T-cell (primary cell): ENCODE measurements at regions not wholly inside any gene's neighbourhood (a gene's known extent, or its start where the extent isn't known, plus 50 kb on each side); places are given as distances from the start of the nearest gene placed in this dataset.

ENCODE experiments used
- ATAC-seq, 4 experiments: fragments of 200-7000 bp in 3 of 4; fragments of 150-1000 bp in 1 of 4; cut with Tn5 transposase; replicated peaks in 1 of 4; 1 replicate in 3 of 4; 2 replicates in 1 of 4; pipeline ENCODE4 v1.10.0; 2021; ENCODE audit warnings: moderate library complexity in 3 of 4, mild to moderate bottlenecking in 2 of 4, moderate number of reproducible peaks in 1 of 4
- CTCF ChIA-PET, 2 donors: fragments of 300-600 bp; sonication (Branson Sonifier 250); formaldehyde crosslinking; loops; one replicate each; lab custom pipeline; 2022; ENCODE audit warnings: antibody characterized with exemption in 2 of 2; lab: Charles Lee
- POLR2A ChIA-PET, 2 donors: fragments of 300-600 bp; sonication (Branson Sonifier 250); formaldehyde crosslinking; loops; one replicate each; lab custom pipeline; 2022; ENCODE audit warnings: antibody characterized with exemption in 2 of 2; lab: Charles Lee
- DNase-seq, 35 experiments: peaks; one replicate each; pipeline versions ENCODE4 v3.0.0 to v3.0.0-alpha.2; 2013 to 2023
- H3K27ac ChIP-seq: one replicate; pipeline ENCODE4 v1.5.1; 2013; ENCODE audit warnings: low read length
- H3K27me3 ChIP-seq, 2 experiments: replicated peaks in 1 of 2; 1 replicate in 1 of 2; 2 replicates in 1 of 2; pipeline versions ENCODE4 v1.6.1 to v1.7.0; 2013; ENCODE audit warnings: low read length in 1 of 2, mixed read lengths in 1 of 2; ENCODE audit not compliant: control insufficient read depth in 2 of 2, insufficient read depth in 2 of 2; ENCODE audit errors: extremely low read depth in 1 of 2
- H3K36me3 ChIP-seq, 2 donors: 1 replicate in 1 of 2; 2 replicates in 1 of 2; pipeline versions ENCODE4 v1.6.1 to v1.7.0; 2013; ENCODE audit warnings: low read length in 1 of 2; ENCODE audit not compliant: control insufficient read depth in 2 of 2, insufficient read depth in 1 of 2; ENCODE audit errors: extremely low read depth in 1 of 2
- H3K4me1 ChIP-seq, 2 experiments: 1 replicate in 1 of 2; 2 replicates in 1 of 2; pipeline versions ENCODE4 v1.6.1 to v1.7.0; 2013; ENCODE audit warnings: low read length in 2 of 2, mixed read lengths in 1 of 2; ENCODE audit not compliant: insufficient read depth in 2 of 2, control insufficient read depth in 1 of 2; ENCODE audit errors: extremely low read depth in 1 of 2
- H3K4me3 ChIP-seq, 2 donors: 1 replicate in 1 of 2; 2 replicates in 1 of 2; pipeline versions ENCODE4 v1.5.1 to v1.7.0; 2013; ENCODE audit warnings: mild to moderate bottlenecking in 2 of 2, low read length in 1 of 2, moderate library complexity in 1 of 2; ENCODE audit not compliant: control insufficient read depth in 1 of 2; ENCODE audit errors: extremely low read depth in 1 of 2
- H3K9me3 ChIP-seq: 2 replicates; pipeline ENCODE4 v1.7.0; 2013
- H3K27ac Mint-ChIP-seq, 2 donors: one replicate each; pipeline ENCODE4 v1.8.0; 2020 to 2021; ENCODE audit warnings: mild to moderate bottlenecking in 2 of 2, mixed read lengths in 2 of 2
- H3K27me3 Mint-ChIP-seq, 2 donors: one replicate each; pipeline ENCODE4 v1.8.0; 2021 to 2022; ENCODE audit warnings: mixed read lengths in 2 of 2
- H3K36me3 Mint-ChIP-seq: one replicate; pipeline ENCODE4 v1.8.0; 2021; ENCODE audit warnings: mixed read lengths
- H3K4me1 Mint-ChIP-seq, 3 donors: one replicate each; pipeline ENCODE4 v1.8.0; 2020 to 2022; ENCODE audit warnings: mixed read lengths in 3 of 3, mild to moderate bottlenecking in 1 of 3
- H3K4me3 Mint-ChIP-seq, 3 donors: one replicate each; pipeline ENCODE4 v1.8.0; 2020 to 2022; ENCODE audit warnings: mild to moderate bottlenecking in 3 of 3, mixed read lengths in 3 of 3, moderate library complexity in 3 of 3
- H3K9me3 Mint-ChIP-seq, 3 donors: one replicate each; pipeline ENCODE4 v1.8.0; 2020 to 2022; ENCODE audit warnings: mixed read lengths in 3 of 3
- WGBS: methylation state at CpG from one replicate; pipeline ENCODE4 v1.1.5; 2013; ENCODE audit warnings: missing lambda C conversion rate; ENCODE audit not compliant: insufficient coverage; 5-methylcytosine and 5-hydroxymethylcytosine counted together

DNA sequence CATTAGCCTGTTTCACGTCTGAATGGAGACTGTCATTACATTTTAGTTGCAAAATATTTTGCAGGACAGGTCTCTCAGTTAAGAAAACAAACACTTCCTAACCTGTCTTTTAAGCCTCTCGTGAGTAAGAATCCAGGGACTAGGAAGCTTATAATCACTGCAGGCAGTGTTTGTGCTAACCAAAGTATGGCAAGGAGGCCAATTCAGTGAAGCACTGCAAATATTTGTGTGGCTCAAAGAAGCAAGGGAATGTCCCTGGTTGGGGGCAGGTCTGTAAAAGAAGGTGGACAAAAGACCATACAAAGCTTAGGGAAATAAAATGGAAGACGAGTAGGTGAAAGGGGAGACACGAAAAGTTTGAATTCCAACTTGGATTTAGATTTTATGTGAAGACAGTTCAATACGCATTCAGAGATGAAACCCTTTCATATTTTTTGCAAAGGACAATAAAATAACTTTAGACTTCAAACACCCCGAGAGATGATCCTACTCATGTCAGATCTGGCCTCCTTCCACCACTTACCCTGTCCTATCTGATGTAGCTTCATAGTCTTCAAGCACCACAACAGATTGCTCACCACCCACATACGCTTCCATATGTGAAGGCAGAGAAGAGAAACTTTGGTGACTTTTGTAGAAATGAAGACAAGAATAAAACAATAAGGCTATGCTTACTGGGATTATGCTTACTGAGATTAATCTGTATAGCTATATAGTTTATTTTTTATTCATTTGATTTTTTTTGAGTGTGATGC lies 240.9 kb downstream of the TUSC7 start:
- 68% methylated on average over 2 of the region's 7 CpGs for WGBS
- H3K4me1 Mint-ChIP-seq: no peaks in the 10 kb centered on the region
- Histone ChIP-seq H3K4me3 (no peak overlapping the region), H3K4me1 (no peaks in the 10 kb centered on the region), H3K27me3 (no peaks in the 10 kb centered on the region), H3K36me3 (no peaks in the 10 kb centered on the region), H3K27ac (no peak overlapping the region), H3K9me3 (no peaks in the 10 kb centered on the region)
- no peak for ATAC-seq
- H3K27me3 Mint-ChIP-seq: no peaks in the 10 kb centered on the region
- H3K4me3 Mint-ChIP-seq: no peak overlapping the region
- no peak overlapping the region for H3K27ac Mint-ChIP-seq
- H3K9me3 Mint-ChIP-seq: peaks cover 0 to 6% (median 0%) of the 10 kb centered on the region in 3 donors
- no peak for DNase-seq
- POLR2A ChIA-PET: no interaction called here
- CTCF ChIA-PET: no interaction called here
- H3K36me3 Mint-ChIP-seq: no peaks in the 10 kb centered on the region

DNA sequence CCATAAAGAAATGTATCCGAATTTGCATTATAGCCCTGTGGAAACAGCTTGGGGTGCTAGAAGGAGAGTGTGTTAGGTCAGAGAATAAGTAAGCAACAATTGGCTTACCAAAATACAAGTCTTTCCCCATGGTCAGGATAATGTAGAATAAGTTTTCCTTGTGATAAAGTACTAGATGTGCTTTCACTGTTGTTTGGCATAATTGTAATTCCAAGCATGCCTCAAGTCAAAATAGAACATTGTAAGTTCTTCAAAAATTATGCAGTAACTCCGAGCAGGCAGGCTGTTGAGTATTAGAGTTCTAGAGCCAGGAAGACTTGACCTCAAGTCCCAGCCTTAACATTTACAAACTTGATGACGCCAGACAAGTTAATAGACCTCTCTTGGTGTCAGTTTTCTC lies 242.0 kb downstream of the TUSC7 start:
- Histone ChIP-seq H3K36me3 (no peaks in the 10 kb centered on the region), H3K4me1 (no peaks in the 10 kb centered on the region), H3K27me3 (no peaks in the 10 kb centered on the region), H3K9me3 (no peaks in the 10 kb centered on the region), H3K27ac (no peak overlapping the region), H3K4me3 (no peak overlapping the region)
- Mint-ChIP-seq H3K9me3 (peaks cover 0 to 9% (median 3%) of the 10 kb centered on the region in 3 donors), H3K36me3 (no peaks in the 10 kb centered on the region), H3K4me3 (no peak overlapping the region), H3K27me3 (no peaks in the 10 kb centered on the region), H3K27ac (no peak overlapping the region), H3K4me1 (no peaks in the 10 kb centered on the region)
- no CpG with 5 or more reads among the region's 3 CpGs for WGBS
- DNase-seq (no peak), ATAC-seq (no peak)
- ChIA-PET POLR2A (no interaction called here), CTCF (no interaction called here)

DNA sequence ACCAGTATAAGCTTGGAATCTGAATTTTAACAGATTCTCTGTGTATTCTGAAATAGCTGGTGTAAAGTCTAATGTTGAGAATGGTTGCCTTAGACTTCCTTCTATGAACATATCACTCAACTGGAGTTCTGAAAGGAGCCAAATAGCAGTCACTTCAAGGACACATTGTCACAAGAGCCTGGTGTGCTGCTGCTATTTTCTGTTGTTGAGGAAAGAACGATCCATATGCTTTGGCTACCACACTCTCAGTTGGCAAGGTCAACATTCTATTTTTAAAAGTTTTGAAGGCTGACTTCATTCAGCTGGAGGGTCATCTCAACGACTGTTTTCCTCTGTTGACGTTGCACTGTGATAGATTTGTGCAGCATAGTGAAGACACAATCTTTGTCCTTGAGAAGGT lies 248.7 kb downstream of the TUSC7 start:
- WGBS: no CpG with 5 or more reads among the region's 3 CpGs
- H3K27ac Mint-ChIP-seq: no peak overlapping the region

DNA sequence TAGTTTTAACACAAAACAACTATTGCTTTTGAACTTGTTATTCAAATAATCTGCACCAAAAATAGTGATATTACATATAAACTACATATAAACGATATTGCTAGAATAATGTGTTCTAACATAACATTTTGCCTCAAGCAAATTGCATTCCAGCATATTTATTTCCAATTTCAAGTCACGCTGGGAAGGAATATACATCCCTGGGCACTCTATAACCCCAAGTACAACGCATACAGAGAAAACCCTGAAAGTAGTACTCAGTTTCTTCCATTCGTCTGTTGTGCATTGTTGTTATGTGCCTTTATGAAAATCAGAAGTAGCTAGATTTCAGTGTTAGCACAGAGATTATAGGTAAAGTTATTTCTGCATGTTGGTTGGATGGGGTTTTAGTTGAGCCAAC lies 251.5 kb downstream of the TUSC7 start:
- ChIA-PET POLR2A (no interaction called here), CTCF (no interaction called here)
- Histone ChIP-seq H3K9me3 (no peaks in the 10 kb centered on the region), H3K27ac (no peak overlapping the region), H3K27me3 (no peaks in the 10 kb centered on the region), H3K4me3 (no peak overlapping the region), H3K36me3 (no peaks in the 10 kb centered on the region), H3K4me1 (no peaks in the 10 kb centered on the region)
- ATAC-seq (no peak), DNase-seq (no peak)
- Mint-ChIP-seq H3K36me3 (no peaks in the 10 kb centered on the region), H3K4me1 (no peaks in the 10 kb centered on the region), H3K27me3 (no peaks in the 10 kb centered on the region), H3K27ac (no peak overlapping the region), H3K4me3 (no peak overlapping the region), H3K9me3 (peaks cover 6 to 7% (median 7%) of the 10 kb centered on the region in 3 donors)
- WGBS: no CpG with 5 or more reads among the region's 4 CpGs

More for the DNA sequence above, 248.7 kb downstream of the TUSC7 start:
- no peaks in the 10 kb centered on the region for H3K36me3 Mint-ChIP-seq
- ChIA-PET POLR2A (no interaction called here), CTCF (no interaction called here)
- H3K27me3 Mint-ChIP-seq: no peaks in the 10 kb centered on the region
- peaks cover 3 to 13% (median 3%) of the 10 kb centered on the region in 3 donors for H3K9me3 Mint-ChIP-seq
- DNase-seq: no peak
- no peaks in the 10 kb centered on the region for H3K27me3 ChIP-seq
- no peak for ATAC-seq
- H3K4me3 Mint-ChIP-seq: no peak overlapping the region
- H3K4me1 Mint-ChIP-seq: no peaks in the 10 kb centered on the region
- H3K36me3 ChIP-seq: no peaks in the 10 kb centered on the region
- no peaks in the 10 kb centered on the region for H3K9me3 ChIP-seq
- no peak overlapping the region for H3K4me3 ChIP-seq
- H3K27ac ChIP-seq: no peak overlapping the region
- no peaks in the 10 kb centered on the region for H3K4me1 ChIP-seq

DNA sequence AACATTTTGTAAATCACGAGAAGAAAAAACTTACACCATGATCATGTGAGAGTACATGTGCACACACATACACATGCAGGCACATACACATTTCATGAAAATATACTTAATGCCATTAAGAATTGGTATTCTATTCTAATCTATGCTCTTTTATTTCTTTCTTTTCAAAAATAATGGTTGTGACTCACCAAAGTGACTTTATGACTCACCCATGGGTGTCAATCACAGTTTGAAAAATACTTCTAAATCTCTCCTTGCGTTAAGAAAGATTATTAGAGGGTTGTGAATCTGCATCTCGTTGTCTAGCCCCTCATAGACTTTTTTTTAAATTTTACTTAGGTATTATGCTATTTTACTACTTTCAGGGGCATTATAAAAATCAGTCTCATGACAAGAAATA lies 254.2 kb downstream of the TUSC7 start:
- no peaks in the 10 kb centered on the region for H3K4me1 Mint-ChIP-seq
- Histone ChIP-seq H3K4me1 (no peaks in the 10 kb centered on the region), H3K36me3 (no peaks in the 10 kb centered on the region), H3K4me3 (no peak overlapping the region), H3K27ac (no peak overlapping the region), H3K9me3 (no peaks in the 10 kb centered on the region), H3K27me3 (no peaks in the 10 kb centered on the region)
- H3K27ac Mint-ChIP-seq: no peak overlapping the region
- H3K36me3 Mint-ChIP-seq: no peaks in the 10 kb centered on the region
- H3K27me3 Mint-ChIP-seq: no peaks in the 10 kb centered on the region
- H3K9me3 Mint-ChIP-seq: peaks cover 4 to 7% (median 4%) of the 10 kb centered on the region in 3 donors
- no peak overlapping the region for H3K4me3 Mint-ChIP-seq
- CTCF ChIA-PET: interaction anchor here in 1 of 2 donors (0.9 kb wide), 1 partner anchor 11 kb away, joined by 3 read pairs; no protein-coding TSS in a partner anchor
- no peak for ATAC-seq
- no peak for DNase-seq
- POLR2A ChIA-PET: no interaction called here
- WGBS: no CpG with 5 or more reads among the region's 3 CpGs

DNA sequence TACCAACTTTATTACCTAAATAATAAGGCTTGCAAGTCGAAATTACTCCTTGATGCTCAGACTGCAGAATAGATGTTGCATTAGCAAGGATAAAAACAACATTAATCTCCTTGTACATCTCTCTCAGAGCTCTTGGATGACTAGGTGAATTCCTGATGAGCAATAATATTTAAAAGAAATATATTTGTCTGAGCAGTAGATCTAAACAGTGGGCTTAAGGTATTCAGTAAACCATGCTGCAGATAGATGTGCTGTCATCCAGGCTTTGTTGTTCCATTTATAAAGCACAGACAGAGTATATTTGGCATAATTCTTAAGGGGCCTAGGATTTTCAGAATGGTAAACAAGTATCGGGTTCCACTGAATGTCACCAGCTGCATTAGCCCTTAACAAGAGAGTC lies 257.1 kb downstream of the TUSC7 start:
- no peak overlapping the region for H3K4me3 ChIP-seq
- no peak for DNase-seq
- Mint-ChIP-seq H3K27ac (no peak overlapping the region), H3K4me3 (no peak overlapping the region), H3K27me3 (no peaks in the 10 kb centered on the region), H3K36me3 (no peaks in the 10 kb centered on the region), H3K4me1 (no peaks in the 10 kb centered on the region), H3K9me3 (peaks cover 4 to 7% (median 4%) of the 10 kb centered on the region in 3 donors)
- H3K27me3 ChIP-seq: no peaks in the 10 kb centered on the region
- CTCF ChIA-PET: no interaction called here
- ATAC-seq: no peak
- WGBS: no CpG with 5 or more reads among the region's 2 CpGs
- H3K9me3 ChIP-seq: no peaks in the 10 kb centered on the region
- POLR2A ChIA-PET: no interaction called here
- no peaks in the 10 kb centered on the region for H3K36me3 ChIP-seq
- H3K4me1 ChIP-seq: no peaks in the 10 kb centered on the region
- no peak overlapping the region for H3K27ac ChIP-seq
